Stomach (tissue), 8 donors: ENCODE measurements at regions not wholly inside any gene's neighbourhood (a gene's known extent, or its start where the extent isn't known, plus 50 kb on each side); places are given as distances from the start of the nearest gene placed in this dataset.
A peak's percentile ranks its signal among the peaks of the same experiment; 100 is the strongest.

Experiments used
- DNase-seq, 2 donors: peaks; one replicate each; pipeline versions ENCODE4 v3.0.0 to v3.0.0-alpha.2; 2013 to 2019
- H3K27ac ChIP-seq, 5 donors: fragments of 200-600 bp in 4 of 5; sonication (generic) in 4 of 5; one replicate each; pipeline ENCODE4 v1.5.1; 2013 to 2019; ENCODE audit warnings: mild to moderate bottlenecking in 1 of 5, moderate library complexity in 1 of 5
- H3K27me3 ChIP-seq, 3 donors: fragments of 200-600 bp; sonication (generic); one replicate each; pipeline ENCODE4 v1.5.1; 2017 to 2019; ENCODE audit warnings: mixed run types in 1 of 3
- H3K36me3 ChIP-seq, 4 donors: fragments of 200-600 bp; sonication (generic); 1 replicate in 3 of 4; 2 replicates in 1 of 4; pipeline ENCODE4 v1.5.1; 2016 to 2019
- H3K4me1 ChIP-seq, 4 donors: fragments of 200-600 bp; sonication (generic); one replicate each; pipeline ENCODE4 v1.5.1; 2016 to 2019
- H3K4me3 ChIP-seq, 4 donors: fragments of 200-600 bp; sonication (generic) in 3 of 4; one replicate each; pipeline ENCODE4 v1.5.1; 2016 to 2019; ENCODE audit warnings: mild to moderate bottlenecking in 1 of 4
- H3K9me3 ChIP-seq, 4 donors: fragments of 200-600 bp; sonication (generic); one replicate each; pipeline ENCODE4 v1.5.1; 2016 to 2019
- CTCF ChIP-seq, 7 experiments: fragments of 450-650 bp in 4 of 7; fragments of 200-600 bp in 3 of 7; sonication (generic) in 3 of 7; IDR thresholded peaks; one replicate each; pipeline ENCODE4 v1.5.1; 2016 to 2019; ENCODE audit warnings: antibody characterized with exemption in 7 of 7, control low read depth in 2 of 7, mild to moderate bottlenecking in 1 of 7
- EP300 ChIP-seq: sonication (generic); formaldehyde crosslinking; IDR thresholded peaks from one replicate; pipeline ENCODE4 v1.6.1; 2017; ENCODE audit warnings: antibody characterized with exemption
- POLR2A ChIP-seq, 4 donors: fragments of 450-650 bp; IDR thresholded peaks; one replicate each; pipeline ENCODE4 v1.6.1; 2016; ENCODE audit warnings: antibody characterized with exemption in 4 of 4, control low read depth in 2 of 4, mild to moderate bottlenecking in 1 of 4, moderate library complexity in 1 of 4
- POLR2AphosphoS5 ChIP-seq, 3 donors: sonication (generic); formaldehyde crosslinking; IDR thresholded peaks; one replicate each; pipeline ENCODE4 v1.6.1; 2016; ENCODE audit warnings: antibody characterized with exemption in 3 of 3
- WGBS, 5 donors: extraction: QIAGEN DNeasy Blood & Tissue Kit in 3 of 5; methylation state at CpG; one replicate each; pipeline versions ENCODE4 v1.1.5 to v1.1.7; 2013 to 2018; 5-methylcytosine and 5-hydroxymethylcytosine counted together
- intact Hi-C: fragments of 100-400 bp; cut with DNase I; formaldehyde crosslinking; loops from one replicate; pipeline ENCODE4 v1.15.1; 2023; ENCODE audit warnings: low total_unique reads
- donor health status: healthy with polysubstance abuse.
- donor health status: Bipolar disorder and iron deficiency.
- donor health status: healthy.

- intact Hi-C loops: no loop called here
- WGBS, 5 donors: 91 to 97% (median 96%) methylated on average over 9 of the region's 9 CpGs
- Histone ChIP-seq H3K27me3 (peaks cover 4 to 48% (median 18%) of the 10 kb centered on the region in 3 donors), H3K36me3 (no peaks in the 10 kb centered on the region), H3K4me1 (peaks cover 18 to 25% (median 21%) of the 10 kb centered on the region in 4 donors), H3K27ac (no peak overlapping the region), H3K4me3 (no peak overlapping the region), H3K9me3 (no peaks in the 10 kb centered on the region)
- DNase-seq: no peak
- TF ChIP-seq CTCF (IDR thresholded peaks at IDR 0.05) (no peak), POLR2AphosphoS5 (IDR thresholded peaks at IDR 0.05) (no peak), POLR2A (IDR thresholded peaks at IDR 0.05) (no peak), EP300 (no peak)
Observed at GRCh38 chr2:120444691-120445240, 98.8 kb downstream of the INHBB start.

- no peak for TF ChIP-seq CTCF (IDR thresholded peaks at IDR 0.05)
- TF ChIP-seq POLR2A (IDR thresholded peaks at IDR 0.05): no peak
- TF ChIP-seq POLR2AphosphoS5 (IDR thresholded peaks at IDR 0.05): no peak
- TF ChIP-seq EP300: no peak
- intact Hi-C loops: no loop called here
- peaks cover 18 to 25% (median 21%) of the 10 kb centered on the region in 4 donors for H3K4me1 ChIP-seq
- H3K27ac ChIP-seq: no peak overlapping the region
- H3K36me3 ChIP-seq: no peaks in the 10 kb centered on the region
- H3K27me3 ChIP-seq: peaks cover 4 to 40% (median 18%) of the 10 kb centered on the region in 3 donors
- DNase-seq: peak in 1 of 2 donors; percentile 34
- no peak overlapping the region for H3K4me3 ChIP-seq
- 79 to 93% (median 88%) methylated on average over 7 of the region's 7 CpGs for WGBS, 5 donors
- no peaks in the 10 kb centered on the region for H3K9me3 ChIP-seq
Observed at GRCh38 chr2:120445449-120446143, 99.7 kb downstream of the INHBB start.

GRCh38 chr2:120446236-120447126 lies 100.5 kb downstream of the INHBB start:
- no peak for DNase-seq
- intact Hi-C loops: no loop called here
- H3K27me3 ChIP-seq: peaks cover 4 to 31% (median 18%) of the 10 kb centered on the region in 3 donors
- no peak overlapping the region for H3K27ac ChIP-seq
- H3K36me3 ChIP-seq: no peaks in the 10 kb centered on the region
- H3K9me3 ChIP-seq: no peaks in the 10 kb centered on the region
- peaks cover 16 to 20% (median 17%) of the 10 kb centered on the region in 4 donors for H3K4me1 ChIP-seq
- H3K4me3 ChIP-seq: no peak overlapping the region
- TF ChIP-seq EP300 (no peak), CTCF (IDR thresholded peaks at IDR 0.05) (no peak), POLR2AphosphoS5 (IDR thresholded peaks at IDR 0.05) (no peak), POLR2A (IDR thresholded peaks at IDR 0.05) (no peak)
- WGBS, 5 donors: 86 to 89% (median 88%) methylated on average over 14 of the region's 14 CpGs

GRCh38 chr2:120447127-120447785 lies 101.3 kb downstream of the INHBB start:
- H3K27ac ChIP-seq: no peak overlapping the region
- no peaks in the 10 kb centered on the region for H3K9me3 ChIP-seq
- intact Hi-C loops: no loop called here
- peaks cover 4 to 23% (median 12%) of the 10 kb centered on the region in 3 donors for H3K27me3 ChIP-seq
- no peak overlapping the region for H3K4me3 ChIP-seq
- TF ChIP-seq CTCF (IDR thresholded peaks at IDR 0.05) (no peak), EP300 (no peak), POLR2A (IDR thresholded peaks at IDR 0.05) (no peak), POLR2AphosphoS5 (IDR thresholded peaks at IDR 0.05) (no peak)
- 83 to 93% (median 90%) methylated on average over 8 of the region's 8 CpGs for WGBS, 5 donors
- DNase-seq: no peak
- no peaks in the 10 kb centered on the region for H3K36me3 ChIP-seq
- H3K4me1 ChIP-seq: peaks cover 8 to 12% (median 10%) of the 10 kb centered on the region in 4 donors
